ENCODE measurements at regions not wholly inside any gene's neighbourhood (a gene's known extent, or its start where the extent isn't known, plus 50 kb on each side); places are given as distances from the start of the nearest gene placed in this dataset.

- peaks cover 0 to 7% (median 3%) of the 10 kb centered on the region in 5 donors for H3K9me3 ChIP-seq (ENCODE audit: control insufficient read depth in 5 of 5, low read length in 5 of 5)
- H3K4me3 ChIP-seq (ENCODE audit: low read depth in 1 of 5, low read length in 5 of 5): no peak overlapping the region
- no peak overlapping the region for H3K9ac ChIP-seq (ENCODE audit: low read length in 5 of 5)
- no peak overlapping the region for H3K27ac ChIP-seq (ENCODE audit: low read depth, low read length)
- H3K36me3 ChIP-seq (ENCODE audit: control insufficient read depth in 5 of 5, insufficient read depth in 5 of 5, low read length in 5 of 5): no peaks in the 10 kb centered on the region
- H3K4me1 ChIP-seq (ENCODE audit: control insufficient read depth in 5 of 5, insufficient read depth in 5 of 5, low read length in 5 of 5): no peaks in the 10 kb centered on the region
- H3K27me3 ChIP-seq (ENCODE audit: control insufficient read depth in 5 of 5, insufficient read depth in 4 of 5, low read length in 5 of 5): peaks cover 0 to 5% (median 0%) of the 10 kb centered on the region in 5 donors
Observed at GRCh38 chr9:95642189-95642588, 125.4 kb upstream of the PTCH1 start.

- no peaks in the 10 kb centered on the region for H3K4me1 ChIP-seq (ENCODE audit: control insufficient read depth in 5 of 5, insufficient read depth in 5 of 5, low read length in 5 of 5)
- H3K9me3 ChIP-seq (ENCODE audit: control insufficient read depth in 5 of 5, low read length in 5 of 5): peaks cover 0 to 7% (median 3%) of the 10 kb centered on the region in 5 donors
- H3K27me3 ChIP-seq (ENCODE audit: control insufficient read depth in 5 of 5, insufficient read depth in 4 of 5, low read length in 5 of 5): peaks cover 0 to 5% (median 0%) of the 10 kb centered on the region in 5 donors
- no peak overlapping the region for H3K27ac ChIP-seq (ENCODE audit: low read depth, low read length)
- no peaks in the 10 kb centered on the region for H3K36me3 ChIP-seq (ENCODE audit: control insufficient read depth in 5 of 5, insufficient read depth in 5 of 5, low read length in 5 of 5)
- H3K4me3 ChIP-seq (ENCODE audit: low read depth in 1 of 5, low read length in 5 of 5): no peak overlapping the region
- H3K9ac ChIP-seq (ENCODE audit: low read length in 5 of 5): no peak overlapping the region
Observed at GRCh38 chr9:95641586-95641985, 124.8 kb upstream of the PTCH1 start.

GRCh38 chr9:95640336-95640735, 123.6 kb upstream of the PTCH1 start:
- H3K9ac ChIP-seq (ENCODE audit: low read length in 5 of 5): no peak overlapping the region

GRCh38 chr9:95635986-95636671, 119.4 kb upstream of the PTCH1 start:
- Histone ChIP-seq H3K9ac (ENCODE audit: low read length in 5 of 5) (no peak overlapping the region), H3K27me3 (ENCODE audit: control insufficient read depth in 5 of 5, insufficient read depth in 4 of 5, low read length in 5 of 5) (peaks cover 0 to 11% (median 0%) of the 10 kb centered on the region in 5 donors), H3K36me3 (ENCODE audit: control insufficient read depth in 5 of 5, insufficient read depth in 5 of 5, low read length in 5 of 5) (no peaks in the 10 kb centered on the region), H3K27ac (ENCODE audit: low read depth, low read length) (no peak overlapping the region), H3K9me3 (ENCODE audit: control insufficient read depth in 5 of 5, low read length in 5 of 5) (peaks cover 0 to 5% (median 2%) of the 10 kb centered on the region in 5 donors), H3K4me1 (ENCODE audit: control insufficient read depth in 5 of 5, insufficient read depth in 5 of 5, low read length in 5 of 5) (no peaks in the 10 kb centered on the region), H3K4me3 (ENCODE audit: low read depth in 1 of 5, low read length in 5 of 5) (no peak overlapping the region)

More at GRCh38 chr9:95640336-95640735, 123.6 kb upstream of the PTCH1 start:
- no peak overlapping the region for H3K4me3 ChIP-seq (ENCODE audit: low read depth in 1 of 5, low read length in 5 of 5)
- no peaks in the 10 kb centered on the region for H3K36me3 ChIP-seq (ENCODE audit: control insufficient read depth in 5 of 5, insufficient read depth in 5 of 5, low read length in 5 of 5)
- H3K27me3 ChIP-seq (ENCODE audit: control insufficient read depth in 5 of 5, insufficient read depth in 4 of 5, low read length in 5 of 5): peaks cover 0 to 5% (median 0%) of the 10 kb centered on the region in 5 donors
- H3K27ac ChIP-seq (ENCODE audit: low read depth, low read length): no peak overlapping the region
- H3K9me3 ChIP-seq (ENCODE audit: control insufficient read depth in 5 of 5, low read length in 5 of 5): peaks cover 0 to 5% (median 3%) of the 10 kb centered on the region in 5 donors
- H3K4me1 ChIP-seq (ENCODE audit: control insufficient read depth in 5 of 5, insufficient read depth in 5 of 5, low read length in 5 of 5): no peaks in the 10 kb centered on the region

GRCh38 chr9:95634536-95634935, 117.8 kb upstream of the PTCH1 start:
- Histone ChIP-seq H3K4me3 (ENCODE audit: low read depth in 1 of 5, low read length in 5 of 5) (no peak overlapping the region), H3K4me1 (ENCODE audit: control insufficient read depth in 5 of 5, insufficient read depth in 5 of 5, low read length in 5 of 5) (no peaks in the 10 kb centered on the region), H3K9me3 (ENCODE audit: control insufficient read depth in 5 of 5, low read length in 5 of 5) (peaks cover 0 to 5% (median 2%) of the 10 kb centered on the region in 5 donors), H3K27ac (ENCODE audit: low read depth, low read length) (no peak overlapping the region), H3K27me3 (ENCODE audit: control insufficient read depth in 5 of 5, insufficient read depth in 4 of 5, low read length in 5 of 5) (peaks cover 0 to 11% (median 0%) of the 10 kb centered on the region in 5 donors), H3K36me3 (ENCODE audit: control insufficient read depth in 5 of 5, insufficient read depth in 5 of 5, low read length in 5 of 5) (no peaks in the 10 kb centered on the region), H3K9ac (ENCODE audit: low read length in 5 of 5) (no peak overlapping the region)

GRCh38 chr9:95634114-95634513, 117.3 kb upstream of the PTCH1 start:
- peaks cover 0 to 5% (median 2%) of the 10 kb centered on the region in 5 donors for H3K9me3 ChIP-seq (ENCODE audit: control insufficient read depth in 5 of 5, low read length in 5 of 5)
- peaks cover 0 to 11% (median 0%) of the 10 kb centered on the region in 5 donors for H3K27me3 ChIP-seq (ENCODE audit: control insufficient read depth in 5 of 5, insufficient read depth in 4 of 5, low read length in 5 of 5)
- H3K27ac ChIP-seq (ENCODE audit: low read depth, low read length): no peak overlapping the region
- H3K9ac ChIP-seq (ENCODE audit: low read length in 5 of 5): no peak overlapping the region
- no peaks in the 10 kb centered on the region for H3K36me3 ChIP-seq (ENCODE audit: control insufficient read depth in 5 of 5, insufficient read depth in 5 of 5, low read length in 5 of 5)
- H3K4me3 ChIP-seq (ENCODE audit: low read depth in 1 of 5, low read length in 5 of 5): no peak overlapping the region
- no peaks in the 10 kb centered on the region for H3K4me1 ChIP-seq (ENCODE audit: control insufficient read depth in 5 of 5, insufficient read depth in 5 of 5, low read length in 5 of 5)

GRCh38 chr9:95629585-95629984, 112.8 kb upstream of the PTCH1 start:
- H3K27me3 ChIP-seq (ENCODE audit: control insufficient read depth in 5 of 5, insufficient read depth in 4 of 5, low read length in 5 of 5): peaks cover 0 to 7% (median 5%) of the 10 kb centered on the region in 5 donors
- H3K4me1 ChIP-seq (ENCODE audit: control insufficient read depth in 5 of 5, insufficient read depth in 5 of 5, low read length in 5 of 5): peaks cover 0 to 16% (median 2%) of the 10 kb centered on the region in 5 donors
- peaks cover 0 to 5% (median 0%) of the 10 kb centered on the region in 5 donors for H3K9me3 ChIP-seq (ENCODE audit: control insufficient read depth in 5 of 5, low read length in 5 of 5)

GRCh38 chr9:95627802-95628201, 111.0 kb upstream of the PTCH1 start:
- Histone ChIP-seq H3K9me3 (ENCODE audit: control insufficient read depth in 5 of 5, low read length in 5 of 5) (peaks cover 0 to 5% (median 0%) of the 10 kb centered on the region in 5 donors), H3K27ac (ENCODE audit: low read depth, low read length) (no peak overlapping the region), H3K4me3 (ENCODE audit: low read depth in 1 of 5, low read length in 5 of 5) (peak overlapping the region in 2 of 5 donors; percentile 37 to 38), H3K4me1 (ENCODE audit: control insufficient read depth in 5 of 5, insufficient read depth in 5 of 5, low read length in 5 of 5) (peaks cover 0 to 16% (median 2%) of the 10 kb centered on the region in 5 donors), H3K9ac (ENCODE audit: low read length in 5 of 5) (no peak overlapping the region), H3K27me3 (ENCODE audit: control insufficient read depth in 5 of 5, insufficient read depth in 4 of 5, low read length in 5 of 5) (peaks cover 0 to 7% (median 3%) of the 10 kb centered on the region in 5 donors), H3K36me3 (ENCODE audit: control insufficient read depth in 5 of 5, insufficient read depth in 5 of 5, low read length in 5 of 5) (no peaks in the 10 kb centered on the region)

More at GRCh38 chr9:95629585-95629984, 112.8 kb upstream of the PTCH1 start:
- no peak overlapping the region for H3K27ac ChIP-seq (ENCODE audit: low read depth, low read length)
- H3K36me3 ChIP-seq (ENCODE audit: control insufficient read depth in 5 of 5, insufficient read depth in 5 of 5, low read length in 5 of 5): no peaks in the 10 kb centered on the region
- H3K4me3 ChIP-seq (ENCODE audit: low read depth in 1 of 5, low read length in 5 of 5): no peak overlapping the region
- no peak overlapping the region for H3K9ac ChIP-seq (ENCODE audit: low read length in 5 of 5)

- peaks cover 0 to 16% (median 2%) of the 10 kb centered on the region in 5 donors for H3K4me1 ChIP-seq (ENCODE audit: control insufficient read depth in 5 of 5, insufficient read depth in 5 of 5, low read length in 5 of 5)
- peaks cover 0 to 7% (median 3%) of the 10 kb centered on the region in 5 donors for H3K27me3 ChIP-seq (ENCODE audit: control insufficient read depth in 5 of 5, insufficient read depth in 4 of 5, low read length in 5 of 5)
- H3K27ac ChIP-seq (ENCODE audit: low read depth, low read length): peak overlapping the region; percentile 61
- peak overlapping the region in 4 of 5 donors; percentile 22 to 58 (median 38) for H3K4me3 ChIP-seq (ENCODE audit: low read depth in 1 of 5, low read length in 5 of 5)
- H3K36me3 ChIP-seq (ENCODE audit: control insufficient read depth in 5 of 5, insufficient read depth in 5 of 5, low read length in 5 of 5): no peaks in the 10 kb centered on the region
- H3K9me3 ChIP-seq (ENCODE audit: control insufficient read depth in 5 of 5, low read length in 5 of 5): peaks cover 0 to 5% (median 1%) of the 10 kb centered on the region in 5 donors
- H3K9ac ChIP-seq (ENCODE audit: low read length in 5 of 5): peak overlapping the region in 1 of 5 donors; percentile 48
Observed at GRCh38 chr9:95626885-95627558, 110.3 kb upstream of the PTCH1 start.

GRCh38 chr9:95626341-95626740, 109.6 kb upstream of the PTCH1 start:
- H3K4me1 ChIP-seq (ENCODE audit: control insufficient read depth in 5 of 5, insufficient read depth in 5 of 5, low read length in 5 of 5): peaks cover 0 to 16% (median 2%) of the 10 kb centered on the region in 5 donors
- no peak overlapping the region for H3K27ac ChIP-seq (ENCODE audit: low read depth, low read length)
- peak overlapping the region in 1 of 5 donors; percentile 11 for H3K4me3 ChIP-seq (ENCODE audit: low read depth in 1 of 5, low read length in 5 of 5)
- H3K9ac ChIP-seq (ENCODE audit: low read length in 5 of 5): no peak overlapping the region
- peaks cover 0 to 5% (median 2%) of the 10 kb centered on the region in 5 donors for H3K9me3 ChIP-seq (ENCODE audit: control insufficient read depth in 5 of 5, low read length in 5 of 5)
- no peaks in the 10 kb centered on the region for H3K36me3 ChIP-seq (ENCODE audit: control insufficient read depth in 5 of 5, insufficient read depth in 5 of 5, low read length in 5 of 5)
- peaks cover 0 to 7% (median 3%) of the 10 kb centered on the region in 5 donors for H3K27me3 ChIP-seq (ENCODE audit: control insufficient read depth in 5 of 5, insufficient read depth in 4 of 5, low read length in 5 of 5)
